GM23338 (cell line): ENCODE measurements at regions not wholly inside any gene's neighbourhood (a gene's known extent, or its start where the extent isn't known, plus 50 kb on each side); places are given as distances from the start of the nearest gene placed in this dataset.

Experiments used
- CTCF ChIP-seq, 2 experiments: fragments of 200-600 bp in 1 of 2; sonication (generic) in 1 of 2; conservative IDR thresholded peaks; 2 replicates each; pipeline versions ENCODE4 v1.5.1 to v1.6.1; 2016 to 2017; ENCODE audit warnings: antibody characterized with exemption in 2 of 2, low read depth in 2 of 2, mild to moderate bottlenecking in 2 of 2, moderate library complexity in 1 of 2
- ETS1 ChIP-seq: IDR thresholded peaks from 2 replicates; pipeline ENCODE4 v1.6.1; 2016; ENCODE audit warnings: antibody characterized with exemption
- EZH2 ChIP-seq: fragments of 200-600 bp; sonication (generic); IDR thresholded peaks from one replicate; pipeline ENCODE4 v1.8.0; 2017; ENCODE audit warnings: antibody characterized with exemption, mild to moderate bottlenecking, low read depth; ENCODE audit not compliant: unreplicated experiment
- EZH2phosphoT487 ChIP-seq: fragments of 200-600 bp; sonication (generic); IDR thresholded peaks from one replicate; pipeline ENCODE4 v1.8.1; 2018; ENCODE audit warnings: antibody characterized with exemption; ENCODE audit not compliant: unreplicated experiment
- POLR2AphosphoS5 ChIP-seq: IDR thresholded peaks from 2 replicates; pipeline ENCODE4 v1.6.1; 2016; ENCODE audit warnings: antibody characterized with exemption, low read depth
- REST ChIP-seq: IDR thresholded peaks from one replicate; pipeline ENCODE4 v1.6.1; 2018; ENCODE audit warnings: antibody characterized with exemption; ENCODE audit not compliant: unreplicated experiment

- no peak for TF ChIP-seq CTCF (conservative IDR thresholded peaks at IDR 0.05; ENCODE audit: low read depth in 2 of 2)
- TF ChIP-seq POLR2AphosphoS5: no peak
- no peak for TF ChIP-seq EZH2phosphoT487
- TF ChIP-seq REST: no peak
- TF ChIP-seq EZH2: no peak
- TF ChIP-seq ETS1: no peak
Measured at GRCh38 chr3:187961366-187961765, 192.6 kb upstream of the LPP start.
